ENCODE measurements at regions not wholly inside any gene's neighbourhood (a gene's known extent, or its start where the extent isn't known, plus 50 kb on each side); places are given as distances from the start of the nearest gene placed in this dataset.

DNA sequence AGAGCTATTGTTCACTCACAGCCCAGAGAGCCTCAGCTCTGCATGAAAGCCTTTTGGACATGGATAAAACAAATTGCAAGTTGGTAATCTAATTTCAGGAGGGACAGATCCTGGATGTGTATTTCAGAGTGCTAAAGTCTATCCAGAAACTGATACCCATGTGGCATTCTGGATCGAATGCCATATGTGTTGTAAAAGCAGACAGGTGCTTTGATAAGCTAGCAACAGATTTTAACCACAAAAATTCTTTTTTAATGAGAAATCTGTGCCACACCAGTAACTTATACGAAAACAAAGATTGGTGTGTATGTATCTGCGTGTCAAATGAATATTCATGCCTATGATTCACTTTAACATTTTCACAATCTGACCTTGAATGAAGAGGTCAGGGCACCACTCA, 936.6 kb upstream of the MAP3K7 start:
- WGBS (ENCODE audit: insufficient coverage): no CpG with 5 or more reads among the region's 3 CpGs
- no peak for TF ChIP-seq CTCF (IDR thresholded peaks at IDR 0.05)
- no peak overlapping the region for H3K9ac ChIP-seq (ENCODE audit: insufficient read depth, low read length, poor library complexity, severe bottlenecking)
- H3K79me2 ChIP-seq (ENCODE audit: insufficient read depth, low read length): no peaks in the 10 kb centered on the region
- Mint-ChIP-seq H3K4me1 (no peaks in the 10 kb centered on the region), H3K27me3 (ENCODE audit: low read depth in 3 of 3) (peaks cover 0 to 1% (median 0%) of the 10 kb centered on the region in 3 donors), H3K4me3 (no peak overlapping the region), H3K27ac (no peak overlapping the region), H3K36me3 (no peaks in the 10 kb centered on the region), H3K9me3 (peaks cover 0 to 6% (median 2%) of the 10 kb centered on the region in 7 donors)
- no peaks in the 10 kb centered on the region for H4K20me1 ChIP-seq (ENCODE audit: insufficient read depth, low read length)
- no peak overlapping the region for H2AFZ ChIP-seq (ENCODE audit: insufficient read depth, low read depth, low read length, poor library complexity, severe bottlenecking)
- intact Hi-C loops (cut with micrococcal nuclease): no loop called here
- no peak overlapping the region for H3K4me3 ChIP-seq (replicated peaks in 1 of 3; ENCODE audit: low read depth in 2 of 3, low read length in 3 of 3)
- DNase-seq: no peak
- H3K36me3 ChIP-seq (replicated peaks in 1 of 2; ENCODE audit: control insufficient read depth in 1 of 2, insufficient read depth in 2 of 2, low read length in 2 of 2): no peaks in the 10 kb centered on the region
- no peaks in the 10 kb centered on the region for H3K27me3 ChIP-seq (ENCODE audit: control insufficient read depth in 2 of 2, insufficient read depth in 2 of 2, low read length in 2 of 2)
- H3K27ac ChIP-seq (ENCODE audit: low read depth in 1 of 2, low read length in 2 of 2): no peak overlapping the region
- no peaks in the 10 kb centered on the region for H3K9me3 ChIP-seq (replicated peaks in 1 of 2; ENCODE audit: control insufficient read depth in 1 of 2, insufficient read depth in 1 of 2, low read length in 2 of 2)
- no peaks in the 10 kb centered on the region for H3K4me1 ChIP-seq (ENCODE audit: control insufficient read depth in 1 of 2, insufficient read depth in 2 of 2, low read length in 2 of 2)
- no peak overlapping the region for H3K4me2 ChIP-seq (replicated peaks; ENCODE audit: extremely low read depth, low read length, poor library complexity, severe bottlenecking)

GRCh38 chr6:91521999-91522398, 935.1 kb upstream of the MAP3K7 start:
- Histone ChIP-seq H3K4me1 (ENCODE audit: control insufficient read depth in 1 of 2, insufficient read depth in 2 of 2, low read length in 2 of 2) (no peaks in the 10 kb centered on the region), H3K79me2 (ENCODE audit: insufficient read depth, low read length) (no peaks in the 10 kb centered on the region), H3K9me3 (replicated peaks in 1 of 2; ENCODE audit: control insufficient read depth in 1 of 2, insufficient read depth in 1 of 2, low read length in 2 of 2) (no peaks in the 10 kb centered on the region), H2AFZ (ENCODE audit: insufficient read depth, low read depth, low read length, poor library complexity, severe bottlenecking) (no peak overlapping the region), H3K4me2 (replicated peaks; ENCODE audit: extremely low read depth, low read length, poor library complexity, severe bottlenecking) (no peak overlapping the region), H3K27ac (ENCODE audit: low read depth in 1 of 2, low read length in 2 of 2) (no peak overlapping the region), H3K36me3 (replicated peaks in 1 of 2; ENCODE audit: control insufficient read depth in 1 of 2, insufficient read depth in 2 of 2, low read length in 2 of 2) (no peaks in the 10 kb centered on the region), H3K4me3 (replicated peaks in 1 of 3; ENCODE audit: low read depth in 2 of 3, low read length in 3 of 3) (no peak overlapping the region), H3K27me3 (ENCODE audit: control insufficient read depth in 2 of 2, insufficient read depth in 2 of 2, low read length in 2 of 2) (no peaks in the 10 kb centered on the region), H3K9ac (ENCODE audit: insufficient read depth, low read length, poor library complexity, severe bottlenecking) (no peak overlapping the region), H4K20me1 (ENCODE audit: insufficient read depth, low read length) (no peaks in the 10 kb centered on the region)
- Mint-ChIP-seq H3K27me3 (ENCODE audit: low read depth in 3 of 3) (peaks cover 0 to 1% (median 0%) of the 10 kb centered on the region in 3 donors), H3K9me3 (peaks cover 0 to 3% (median 1%) of the 10 kb centered on the region in 7 donors), H3K27ac (no peak overlapping the region), H3K4me3 (no peak overlapping the region), H3K4me1 (no peaks in the 10 kb centered on the region), H3K36me3 (no peaks in the 10 kb centered on the region)
- intact Hi-C loops (cut with micrococcal nuclease): no loop called here
- no peak for DNase-seq
- TF ChIP-seq CTCF (IDR thresholded peaks at IDR 0.05): no peak
